GM21447 (cell line): ENCODE measurements at regions not wholly inside any gene's neighbourhood (a gene's known extent, or its start where the extent isn't known, plus 50 kb on each side); places are given as distances from the start of the nearest gene placed in this dataset.

Experiments used
- ATAC-seq: cut with Tn5 transposase; IDR thresholded peaks from one replicate; pipeline ENCODE4 v1.9.1; 2021; ENCODE audit not compliant: unreplicated experiment

DNA sequence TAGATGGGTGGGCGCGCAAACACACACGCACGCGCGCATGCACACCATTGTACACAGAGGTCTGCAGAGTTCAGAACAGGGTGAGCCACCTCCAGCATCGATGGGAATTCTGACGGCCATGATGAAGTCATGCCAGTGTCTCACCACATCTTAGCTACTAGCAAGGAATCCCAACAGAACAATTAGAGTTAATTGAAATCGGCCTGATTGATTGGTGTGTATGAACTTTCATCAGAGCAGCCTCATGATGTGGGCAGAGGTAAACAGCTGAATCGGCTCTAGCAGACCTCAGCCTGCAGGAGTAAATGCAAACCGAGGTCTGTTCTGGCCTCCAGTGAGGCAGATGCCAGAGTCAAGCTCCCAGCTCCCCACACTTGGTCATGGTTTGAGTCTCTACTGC, 200.6 kb downstream of the CBLN1 start:
- ATAC-seq = no peak

DNA sequence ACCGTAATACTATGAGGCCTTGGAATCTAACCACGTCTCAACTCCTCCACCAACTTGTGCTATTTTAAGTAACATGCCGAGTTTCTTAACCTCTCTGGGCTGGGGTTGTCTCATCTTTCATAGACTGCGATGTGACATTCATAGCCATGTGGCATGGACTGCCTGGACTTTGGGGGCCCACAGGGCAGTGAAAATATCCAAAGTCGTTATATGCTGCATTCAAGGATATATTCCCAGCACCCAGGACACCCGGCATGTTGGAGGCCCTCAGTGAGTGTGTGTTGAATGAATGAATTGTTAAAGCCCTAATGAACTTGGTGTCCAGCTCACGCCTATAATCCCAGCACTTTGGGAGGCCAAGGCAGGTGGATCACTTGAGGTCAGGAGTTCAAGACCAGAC, 203.1 kb downstream of the CBLN1 start:
- no peak for ATAC-seq

DNA sequence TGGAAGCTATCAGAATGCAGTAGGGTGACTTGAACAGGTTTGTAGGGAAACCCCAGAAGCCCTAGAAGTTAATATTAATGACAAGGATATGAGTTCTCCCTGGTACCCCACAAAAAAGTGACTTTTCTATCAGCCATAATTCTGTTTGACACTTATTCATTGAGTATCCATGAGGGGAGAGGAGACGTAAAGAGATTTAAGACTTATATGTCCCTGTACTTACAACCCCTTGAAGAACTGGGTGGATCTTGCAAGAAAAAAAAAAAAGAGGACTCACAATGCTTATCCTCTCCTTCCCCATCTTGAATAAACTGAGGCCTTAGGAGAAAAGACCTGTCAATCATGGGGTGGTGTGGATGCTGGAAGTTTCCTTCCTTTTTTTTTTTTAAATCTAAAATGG, 203.5 kb downstream of the CBLN1 start:
- ATAC-seq = no peak

DNA sequence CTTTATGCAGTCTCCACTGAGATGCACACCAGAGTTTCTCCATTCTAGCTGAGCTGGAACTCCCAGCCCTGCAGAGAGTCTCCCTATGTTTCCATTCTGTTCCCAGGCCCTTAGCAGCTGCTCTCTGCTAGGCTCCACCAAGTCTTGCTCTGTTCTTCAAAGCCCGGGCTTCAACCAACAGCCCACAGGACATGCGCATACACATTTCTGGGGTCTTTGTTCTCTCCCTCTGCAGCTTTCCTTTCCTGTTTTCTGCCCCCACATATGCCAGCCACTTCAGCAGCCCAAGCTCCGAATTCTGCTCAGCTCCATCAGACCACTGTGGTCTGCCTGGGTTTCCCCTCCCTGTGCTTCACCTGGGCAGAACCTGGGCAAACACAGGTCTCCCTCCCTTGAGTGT, 205.9 kb downstream of the CBLN1 start:
- no peak for ATAC-seq

DNA sequence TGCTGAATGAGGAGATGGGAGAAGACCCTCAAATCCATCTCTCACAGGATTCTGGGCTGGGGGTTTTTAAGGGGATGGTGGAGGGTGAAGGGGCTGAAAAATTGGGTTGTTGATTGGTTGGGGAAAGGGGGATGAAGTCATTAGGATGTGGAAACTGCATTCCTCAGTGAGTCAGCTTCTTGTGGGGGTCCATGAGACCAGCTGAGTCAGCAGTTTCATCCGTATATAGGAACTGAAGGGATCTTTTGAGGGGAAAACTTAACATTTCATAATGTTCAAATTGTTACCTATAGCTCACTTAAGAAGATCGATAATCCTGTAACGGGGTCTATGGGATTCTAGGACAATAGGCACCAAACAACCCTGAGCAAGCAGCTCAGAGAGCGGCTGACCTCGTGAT, 213.4 kb downstream of the CBLN1 start:
- ATAC-seq = no peak

DNA sequence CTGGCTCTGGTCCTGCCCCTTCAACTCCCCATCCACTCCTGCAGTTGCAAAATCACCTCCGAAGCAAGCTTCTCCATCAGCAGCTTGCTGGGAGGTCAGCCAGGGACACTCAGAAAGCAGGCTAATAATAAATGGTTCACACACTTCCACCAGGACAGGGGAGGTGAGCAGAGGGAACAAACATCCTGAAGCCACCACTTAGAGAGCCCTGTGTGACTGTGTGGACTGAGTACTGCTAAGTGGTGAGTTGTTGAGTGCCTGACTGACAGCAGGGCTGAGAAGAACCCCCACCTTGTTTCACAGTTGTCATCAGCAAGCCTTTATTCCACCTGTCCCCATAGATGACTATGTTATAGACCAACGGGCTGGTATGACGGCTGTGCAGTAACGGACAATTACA, 213.9 kb downstream of the CBLN1 start:
- ATAC-seq = no peak

DNA sequence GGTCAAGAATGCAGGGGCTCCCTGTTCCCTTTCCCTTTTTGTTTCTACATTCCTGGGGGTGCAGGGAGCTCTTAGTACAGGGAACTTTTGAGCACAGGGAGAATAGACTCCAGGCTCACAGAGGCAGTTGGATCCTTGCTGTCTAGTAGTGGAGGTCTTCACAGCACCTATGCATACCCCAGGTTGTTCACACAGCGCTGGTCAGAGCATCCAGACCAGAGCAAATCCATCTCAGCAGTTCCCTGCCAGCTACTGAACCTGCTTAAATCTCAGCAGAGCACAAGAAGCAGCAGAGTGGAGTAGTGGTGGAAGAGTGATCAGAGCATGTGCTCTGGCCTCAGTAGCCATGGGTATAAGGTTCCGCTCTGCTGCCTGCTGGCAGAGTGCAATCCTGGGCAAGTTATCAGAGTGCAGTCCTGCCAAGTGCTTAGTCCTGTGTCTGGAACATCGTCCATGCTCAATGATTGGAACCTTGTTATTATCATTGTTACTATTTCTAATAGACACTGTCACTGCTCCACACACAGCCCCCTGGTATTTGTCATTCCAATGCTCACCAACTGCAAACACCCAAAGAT, 220.4 kb downstream of the CBLN1 start:
- ATAC-seq = no peak

DNA sequence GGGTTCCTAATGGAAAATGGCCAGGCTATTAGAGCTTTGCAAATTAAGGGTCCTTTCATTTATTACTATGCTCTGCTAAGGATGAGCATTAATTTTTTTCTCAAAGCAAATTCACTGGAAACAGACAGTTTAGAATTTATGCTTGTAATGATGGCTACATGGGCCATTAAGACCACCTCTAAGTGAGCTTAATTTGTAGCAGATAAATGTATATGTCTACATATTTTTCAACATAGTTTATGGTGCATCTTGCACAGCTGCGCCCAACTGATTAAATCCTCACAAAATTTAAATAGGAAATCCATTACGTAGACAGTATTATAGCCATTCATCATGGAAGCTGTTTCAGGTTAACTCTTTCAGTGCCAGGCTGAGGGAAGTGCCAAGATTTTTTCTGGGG, 220.9 kb downstream of the CBLN1 start:
- ATAC-seq = no peak

DNA sequence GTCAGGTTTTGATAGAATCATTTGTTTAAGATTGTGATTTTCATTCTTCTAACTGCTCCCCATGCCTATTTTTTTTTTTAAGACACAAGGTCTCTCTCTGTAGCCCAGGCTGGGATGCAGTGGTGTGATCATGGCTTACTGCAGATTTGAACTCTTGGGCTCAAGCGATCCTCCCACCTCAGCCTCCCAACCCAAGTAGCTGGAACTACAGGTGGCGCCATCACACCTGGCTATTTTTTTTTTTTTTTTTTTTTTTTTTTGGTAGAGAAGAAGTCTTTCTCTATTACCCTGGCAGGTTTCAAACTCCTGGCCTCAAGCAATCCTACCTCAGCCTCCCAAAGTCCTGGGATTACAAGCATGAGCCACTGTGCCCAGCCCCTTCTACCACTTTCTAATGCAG, 223.3 kb downstream of the CBLN1 start:
- ATAC-seq = no peak

DNA sequence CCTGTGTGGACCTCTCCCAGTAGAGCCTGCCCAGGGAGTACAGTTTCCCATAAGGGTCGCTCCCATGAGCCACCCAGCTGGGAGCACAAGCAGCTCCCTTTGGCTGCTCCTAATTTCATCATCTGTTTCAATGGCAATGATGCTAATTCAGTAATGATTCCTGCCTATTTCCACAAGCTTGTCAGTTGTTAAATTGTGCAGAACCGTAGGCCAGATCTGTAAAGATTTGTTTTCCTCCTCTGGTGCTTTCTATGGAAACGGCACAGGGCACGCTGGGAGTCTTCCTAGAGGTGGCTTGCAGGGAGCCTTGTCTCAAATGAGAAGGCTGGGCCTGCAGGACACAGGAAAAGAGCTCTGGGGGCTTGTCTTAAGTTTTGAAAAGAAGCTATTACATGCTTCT, 223.7 kb downstream of the CBLN1 start:
- ATAC-seq = no peak

DNA sequence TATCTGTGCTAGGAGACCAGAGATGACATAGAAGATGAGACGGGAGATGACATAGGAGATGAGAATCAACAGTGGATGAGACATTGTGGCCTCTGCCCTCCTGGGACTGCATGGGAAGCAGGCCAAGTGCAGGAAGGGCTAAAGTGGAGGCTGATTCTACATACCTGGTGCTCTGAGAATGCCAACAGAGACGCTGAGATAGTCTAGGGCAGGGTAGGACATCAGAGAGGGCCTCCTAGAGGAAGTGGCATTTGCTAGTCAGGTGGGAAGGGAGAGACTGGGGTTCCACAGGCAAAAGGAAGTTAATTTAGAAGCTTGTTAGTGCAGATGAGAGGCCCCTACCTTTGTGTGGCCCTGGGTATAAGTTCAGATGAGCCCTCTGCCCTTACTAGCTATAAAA, 224.2 kb downstream of the CBLN1 start:
- no peak for ATAC-seq

DNA sequence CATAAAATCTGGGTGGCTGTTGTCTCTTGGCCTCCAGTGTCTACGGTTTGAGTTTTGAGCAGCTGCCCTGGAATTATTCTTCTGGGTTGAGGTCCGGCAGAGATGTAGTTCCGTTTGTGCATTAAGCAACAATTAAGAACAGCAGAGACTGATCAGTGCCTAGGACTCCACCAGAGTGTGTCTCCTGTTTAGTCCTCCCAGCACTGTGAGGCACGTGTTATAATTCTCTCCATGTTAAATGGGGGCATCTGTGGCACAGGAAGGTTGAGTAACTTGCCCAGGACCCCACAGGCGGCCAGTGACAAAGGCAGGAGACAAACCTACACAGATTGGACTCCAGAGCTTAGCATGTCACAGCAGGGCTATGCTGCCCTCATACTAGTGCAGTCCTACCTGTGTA, 225.1 kb downstream of the CBLN1 start:
- ATAC-seq = no peak

DNA sequence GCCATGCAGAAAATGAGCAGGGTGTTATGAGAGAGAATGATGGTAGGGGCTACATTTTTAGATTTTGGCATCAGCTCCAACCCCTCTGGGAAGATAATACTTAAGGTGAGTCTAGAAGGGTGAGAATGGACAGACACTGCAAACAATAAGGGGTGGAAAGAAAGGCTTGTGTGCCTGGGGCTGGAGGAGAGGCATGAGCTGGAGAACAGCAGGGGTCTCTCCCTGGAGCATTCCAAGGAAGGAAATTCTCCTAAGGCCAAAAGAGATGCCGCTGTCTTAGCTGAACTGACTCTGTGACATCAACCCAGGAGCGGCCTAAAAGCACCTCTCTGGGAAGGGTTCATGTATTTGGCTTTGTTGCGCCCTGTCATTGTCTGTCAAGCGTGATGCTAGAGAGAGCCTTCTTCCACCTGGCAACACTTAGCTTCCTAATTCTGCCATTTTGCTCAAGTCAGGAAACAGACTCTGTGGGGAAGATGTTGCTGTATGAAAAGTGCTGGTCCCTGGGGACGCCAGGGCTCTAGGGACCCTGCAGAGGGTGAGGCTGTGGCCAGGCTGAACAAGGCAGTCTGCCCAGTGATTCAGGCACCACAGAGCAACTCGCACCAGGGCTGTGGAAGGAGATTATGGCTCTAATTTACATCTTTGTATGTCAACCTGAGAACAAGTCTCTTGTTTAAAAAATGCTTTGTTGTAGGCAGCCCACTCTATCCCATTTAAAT, 225.7 kb downstream of the CBLN1 start:
- no peak for ATAC-seq

DNA sequence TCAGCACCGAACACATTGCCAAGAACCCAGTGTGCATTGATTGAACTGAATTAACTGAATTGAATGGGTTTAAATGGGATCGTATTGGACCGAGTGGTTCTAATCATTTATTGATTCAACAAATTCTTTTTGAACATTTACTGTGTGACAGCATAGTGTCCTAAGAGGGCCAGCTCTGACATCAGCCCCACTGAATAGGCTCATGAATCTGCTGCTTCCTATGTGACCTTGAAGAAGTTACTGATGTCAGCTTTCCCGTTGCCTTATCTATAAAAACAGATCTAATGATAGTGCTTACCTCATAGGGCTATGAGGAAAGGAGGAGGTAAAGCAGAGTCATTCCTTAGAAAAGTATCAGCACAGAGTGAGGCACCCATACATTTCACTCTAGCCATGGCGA, 226.3 kb downstream of the CBLN1 start:
- ATAC-seq = no peak

DNA sequence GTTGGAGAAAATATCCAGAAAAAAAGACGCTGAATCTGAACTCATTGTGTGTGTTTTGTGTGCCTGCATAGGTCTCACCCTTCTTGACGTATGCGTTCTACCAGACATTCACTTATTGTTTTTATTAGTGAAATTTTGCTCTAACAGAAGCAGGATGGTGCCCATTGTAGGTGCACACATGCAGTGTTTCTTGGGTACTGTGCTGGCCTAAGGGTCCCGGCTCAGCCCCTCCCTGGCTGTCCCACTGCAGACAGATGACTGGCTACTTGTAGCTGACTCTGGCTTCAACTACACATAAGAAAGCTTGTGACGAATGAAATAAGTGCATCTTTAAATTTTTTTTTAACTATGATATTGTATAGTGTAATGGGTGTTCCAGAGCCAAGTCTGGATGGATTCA, 227.0 kb downstream of the CBLN1 start:
- no peak for ATAC-seq

DNA sequence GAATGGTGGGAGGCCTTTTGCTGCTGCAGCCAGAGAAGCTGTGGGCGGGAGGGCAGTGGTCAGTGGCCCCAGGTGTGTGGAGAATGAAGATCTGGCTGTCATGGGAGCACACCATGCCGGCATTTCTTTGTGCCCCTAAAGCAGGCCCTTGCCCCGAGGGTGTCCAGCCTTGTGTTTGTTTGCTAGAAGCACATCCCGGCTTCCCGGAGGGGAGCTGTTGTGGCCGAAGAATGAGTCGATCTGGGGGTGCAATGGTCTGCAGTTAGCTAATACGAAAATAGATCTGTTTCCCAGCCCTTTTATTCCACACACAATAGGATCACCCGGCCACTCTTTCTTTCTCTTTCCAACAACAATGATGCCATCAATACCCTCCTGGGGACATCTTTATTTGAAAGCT, 228.8 kb downstream of the CBLN1 start:
- ATAC-seq = no peak

DNA sequence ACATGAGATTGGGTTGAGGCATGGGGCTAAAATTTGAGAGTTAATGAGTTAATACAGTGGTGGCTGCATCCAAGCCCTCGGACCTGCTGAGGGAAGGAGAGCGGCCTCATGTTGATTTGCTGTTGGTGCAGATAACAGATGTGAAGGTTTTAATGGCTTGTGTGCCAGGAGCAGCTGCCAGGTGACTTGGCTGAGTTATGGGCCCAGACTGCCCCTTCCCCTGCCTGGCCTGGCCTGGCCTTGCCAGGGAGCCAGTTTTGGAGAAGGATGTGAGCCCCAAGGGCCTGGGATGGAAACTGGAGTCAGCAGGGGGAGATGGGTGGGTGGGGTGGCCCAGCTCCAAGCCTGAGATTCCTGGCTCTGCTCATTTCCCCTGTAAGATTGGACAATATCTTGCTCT, 230.1 kb downstream of the CBLN1 start:
- no peak for ATAC-seq

DNA sequence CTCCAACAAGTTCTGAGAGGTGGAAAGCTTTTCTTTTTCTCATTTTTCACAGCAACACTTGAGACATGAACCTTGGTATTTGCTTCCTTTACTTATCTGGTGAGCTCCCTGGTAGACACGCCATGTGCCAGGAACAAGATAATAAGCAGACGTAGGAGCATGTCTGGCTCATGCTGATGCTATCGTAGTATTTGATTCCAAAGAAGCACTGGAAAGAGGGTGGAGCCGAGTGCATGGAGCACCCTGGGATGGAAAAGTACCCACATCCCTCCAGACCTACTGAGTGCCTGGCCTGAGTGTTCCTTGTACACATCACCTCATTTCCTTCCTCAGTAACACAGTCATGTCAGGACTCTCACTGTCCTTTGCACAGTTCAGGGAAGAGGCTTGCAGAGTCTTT, 231.0 kb downstream of the CBLN1 start:
- ATAC-seq = no peak

DNA sequence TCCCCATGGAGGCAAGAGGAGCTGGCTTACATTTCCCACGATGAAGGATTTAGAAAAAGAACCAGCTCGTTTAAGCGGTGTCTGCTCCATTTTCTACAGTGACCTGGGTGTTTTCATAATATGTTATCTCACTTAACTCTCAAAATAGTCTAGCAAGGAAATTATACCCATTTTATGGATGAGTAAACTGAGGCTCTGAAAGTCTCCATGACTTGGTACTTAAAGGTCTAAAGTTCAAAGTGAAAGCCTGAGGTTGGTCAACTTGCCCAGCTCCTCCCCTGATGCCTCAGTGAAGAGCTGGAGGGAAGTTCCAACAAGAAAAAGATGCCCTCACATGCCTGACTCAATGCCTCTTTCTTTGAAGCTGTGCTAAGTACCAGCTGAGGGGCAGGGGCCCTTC, 232.0 kb downstream of the CBLN1 start:
- no peak for ATAC-seq

DNA sequence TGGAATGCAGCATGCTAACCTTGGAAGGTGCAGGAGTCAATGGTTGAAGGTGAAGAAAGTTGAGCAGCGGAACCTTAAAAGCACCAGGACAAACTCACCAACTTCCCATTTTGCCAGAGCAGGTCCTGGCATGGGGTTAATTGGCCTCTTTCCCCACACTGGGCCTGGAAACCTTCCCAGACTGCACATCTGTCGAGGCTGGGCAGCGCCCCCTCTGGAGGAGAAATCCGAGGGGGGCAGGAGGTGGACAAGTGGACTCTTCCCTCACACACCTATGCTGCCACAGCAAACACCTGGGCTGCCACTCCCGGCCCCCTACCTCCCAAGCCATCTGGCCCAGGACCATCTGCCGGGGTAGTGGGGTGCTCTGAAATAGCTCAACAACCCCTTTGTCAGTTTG, 232.4 kb downstream of the CBLN1 start:
- no peak for ATAC-seq

DNA sequence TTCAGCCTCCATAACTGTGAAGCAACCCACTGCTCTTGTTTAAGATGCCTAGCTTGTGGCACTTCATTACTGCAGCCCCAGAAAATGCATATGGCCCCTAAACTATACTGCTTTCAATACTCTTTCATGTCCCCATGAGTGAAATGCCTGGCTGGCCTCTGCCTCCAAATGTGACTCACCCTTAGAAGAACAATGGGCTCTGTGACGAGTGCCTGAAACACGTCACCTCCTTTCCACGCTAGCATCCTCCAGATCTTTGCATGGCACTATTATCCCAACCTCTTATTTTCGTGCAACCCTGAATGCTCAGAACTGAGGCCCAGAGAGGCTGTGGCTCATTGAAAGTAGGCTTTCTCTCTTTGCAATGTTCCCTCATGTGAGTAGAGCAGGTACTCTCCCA, 233.1 kb downstream of the CBLN1 start:
- no peak for ATAC-seq

DNA sequence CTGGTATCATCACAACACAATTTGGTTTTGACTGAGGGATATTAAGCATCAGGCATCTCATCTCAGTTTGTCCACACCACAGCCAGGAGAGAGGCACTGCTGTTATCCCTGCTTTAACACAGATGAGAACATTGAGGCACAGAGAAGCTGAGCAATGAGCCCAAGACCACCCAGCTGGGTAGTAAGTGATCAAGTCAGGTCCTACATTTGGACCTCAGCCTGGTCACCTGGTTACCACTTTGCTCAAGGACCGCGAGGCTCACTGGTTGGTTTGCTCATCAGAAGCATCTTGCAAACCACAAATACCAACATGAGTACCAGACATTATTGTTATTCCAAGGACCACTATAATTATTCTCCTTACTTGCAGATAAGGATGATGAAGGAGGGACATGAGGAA, 245.5 kb downstream of the CBLN1 start:
- no peak for ATAC-seq

DNA sequence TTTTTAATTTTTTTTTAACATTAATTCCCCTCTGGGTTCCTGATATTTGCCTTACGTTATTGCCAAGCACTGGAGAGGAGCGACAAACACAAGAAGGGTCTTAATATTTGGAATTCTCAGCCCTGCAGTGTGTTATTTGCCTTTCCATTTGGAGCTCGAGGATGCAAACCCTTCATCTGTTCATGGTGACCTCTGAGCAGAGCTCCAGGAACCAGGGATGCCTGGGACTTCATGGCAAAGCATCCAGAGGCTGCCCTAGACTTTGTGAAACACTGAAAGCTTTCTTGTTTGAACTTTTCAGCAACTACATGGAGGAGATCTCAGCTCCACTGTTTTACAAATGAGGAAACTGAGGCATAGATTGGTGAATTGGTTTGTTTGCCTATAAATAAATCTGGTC, 254.2 kb downstream of the CBLN1 start:
- no peak for ATAC-seq
